Smooth muscle cell (in vitro differentiated cells): ENCODE measurements at regions not wholly inside any gene's neighbourhood (a gene's known extent, or its start where the extent isn't known, plus 50 kb on each side); places are given as distances from the start of the nearest gene placed in this dataset.

Experiments
- DNase-seq: peaks from one replicate; lab custom pipeline; 2025; ENCODE audit not compliant: unreplicated experiment; lab: John Stamatoyannopoulos, UW
- H2AFZ ChIP-seq: fragments of 200-600 bp; sonication (generic); 2 replicates; pipeline ENCODE4 v1.6.0; 2016; ENCODE audit warnings: antibody characterized with exemption, low read depth, mild to moderate bottlenecking
- H3F3A ChIP-seq: fragments of 200-600 bp; sonication (generic); 2 replicates; pipeline ENCODE4 v1.6.0; 2017; ENCODE audit warnings: antibody characterized with exemption, low read depth
- H3K27ac ChIP-seq: fragments of 200-600 bp; sonication (generic); 2 replicates; pipeline ENCODE4 v1.5.1; 2016; ENCODE audit warnings: low read depth, mild to moderate bottlenecking
- H3K27me3 ChIP-seq: fragments of 200-600 bp; sonication (generic); 2 replicates; pipeline ENCODE4 v1.6.1; 2016; ENCODE audit warnings: low read depth, mild to moderate bottlenecking
- H3K36me3 ChIP-seq: fragments of 200-600 bp; sonication (generic); 2 replicates; pipeline ENCODE4 v1.5.1; 2016; ENCODE audit warnings: low read depth
- H3K4me1 ChIP-seq: fragments of 200-600 bp; sonication (generic); 2 replicates; pipeline ENCODE4 v1.5.1; 2016; ENCODE audit warnings: low read depth
- H3K4me2 ChIP-seq: fragments of 200-600 bp; sonication (generic); 2 replicates; pipeline ENCODE4 v1.6.0; 2016; ENCODE audit warnings: mild to moderate bottlenecking
- H3K4me3 ChIP-seq: fragments of 200-600 bp; sonication (generic); 2 replicates; pipeline ENCODE4 v1.5.1; 2016; ENCODE audit warnings: mild to moderate bottlenecking
- H3K79me2 ChIP-seq: fragments of 200-600 bp; sonication (generic); 2 replicates; pipeline ENCODE4 v1.6.0; 2016; ENCODE audit warnings: low read depth, mild to moderate bottlenecking
- H3K9ac ChIP-seq: fragments of 200-600 bp; sonication (generic); 2 replicates; pipeline ENCODE4 v1.6.0; 2016; ENCODE audit warnings: low read depth
- H3K9me3 ChIP-seq: fragments of 200-600 bp; sonication (generic); replicated peaks from 2 replicates; pipeline ENCODE4 v1.5.1; 2016; ENCODE audit warnings: low read depth
- H4K20me1 ChIP-seq: fragments of 200-600 bp; sonication (generic); 2 replicates; pipeline ENCODE4 v1.6.0; 2016; ENCODE audit warnings: low read depth
- CTCF ChIP-seq: fragments of 200-600 bp; sonication (generic); IDR thresholded peaks from 2 replicates; pipeline ENCODE4 v1.5.1; 2017; ENCODE audit warnings: borderline replicate concordance, mild to moderate bottlenecking, antibody characterized with exemption; ENCODE audit not compliant: insufficient read depth, poor library complexity, severe bottlenecking
- WGBS: methylation state at CpG from one replicate; pipeline ENCODE4 v1.1.7; 2016; ENCODE audit warnings: low lambda C conversion rate; 5-methylcytosine and 5-hydroxymethylcytosine counted together

GRCh38 chr6:102571236-102571908 is 1177.9 kb downstream of the GRIK2 start:
- Histone ChIP-seq H3K36me3 (no peaks in the 10 kb centered on the region), H3K79me2 (no peaks in the 10 kb centered on the region), H4K20me1 (no peaks in the 10 kb centered on the region), H3K4me1 (no peaks in the 10 kb centered on the region), H2AFZ (no peak overlapping the region), H3K9ac (no peak overlapping the region), H3K9me3 (no peaks in the 10 kb centered on the region), H3F3A (no peaks in the 10 kb centered on the region), H3K27ac (no peak overlapping the region), H3K4me2 (no peak overlapping the region), H3K4me3 (no peak overlapping the region), H3K27me3 (no peaks in the 10 kb centered on the region)
- DNase-seq: no peak
- no peak for TF ChIP-seq CTCF
- WGBS: 85% methylated on average over 2 of the region's 2 CpGs

GRCh38 chr6:102562713-102563112 is 1169.2 kb downstream of the GRIK2 start:
- Histone ChIP-seq H3K27ac (no peak overlapping the region), H3K4me1 (no peaks in the 10 kb centered on the region), H4K20me1 (no peaks in the 10 kb centered on the region), H2AFZ (no peak overlapping the region), H3K36me3 (no peaks in the 10 kb centered on the region), H3K79me2 (no peaks in the 10 kb centered on the region), H3K9ac (no peak overlapping the region), H3F3A (no peaks in the 10 kb centered on the region), H3K27me3 (no peaks in the 10 kb centered on the region), H3K4me2 (no peak overlapping the region), H3K9me3 (no peaks in the 10 kb centered on the region), H3K4me3 (no peak overlapping the region)
- no peak for TF ChIP-seq CTCF
- DNase-seq: no peak
- 85% methylated on average over 1 of the region's 1 CpG for WGBS

GRCh38 chr6:102553214-102553613 is 1159.7 kb downstream of the GRIK2 start:
- Histone ChIP-seq H3K4me3 (no peak overlapping the region), H3K36me3 (no peaks in the 10 kb centered on the region), H3K4me1 (no peaks in the 10 kb centered on the region), H3K9me3 (no peaks in the 10 kb centered on the region), H3K79me2 (no peaks in the 10 kb centered on the region), H3K4me2 (no peak overlapping the region), H3K27me3 (no peaks in the 10 kb centered on the region), H3K27ac (no peak overlapping the region), H3F3A (no peaks in the 10 kb centered on the region), H3K9ac (no peak overlapping the region), H4K20me1 (no peaks in the 10 kb centered on the region), H2AFZ (no peak overlapping the region)
- DNase-seq: no peak
- no peak for TF ChIP-seq CTCF

- Histone ChIP-seq H3K79me2 (no peaks in the 10 kb centered on the region), H3K9ac (no peak overlapping the region), H3K4me2 (no peak overlapping the region), H4K20me1 (no peaks in the 10 kb centered on the region), H3K4me1 (no peaks in the 10 kb centered on the region), H3K4me3 (no peak overlapping the region), H3K9me3 (no peaks in the 10 kb centered on the region), H3K27me3 (no peaks in the 10 kb centered on the region), H2AFZ (no peak overlapping the region), H3K36me3 (no peaks in the 10 kb centered on the region), H3F3A (no peaks in the 10 kb centered on the region), H3K27ac (no peak overlapping the region)
- DNase-seq: no peak
- TF ChIP-seq CTCF: no peak
- WGBS: 78% methylated on average over 6 of the region's 6 CpGs
These were observed 1155.8 kb downstream of the GRIK2 start for GRCh38 chr6:102549221-102549874.
